Breast epithelium (tissue), 4 donors: ENCODE measurements at regions not wholly inside any gene's neighbourhood (a gene's known extent, or its start where the extent isn't known, plus 50 kb on each side); places are given as distances from the start of the nearest gene placed in this dataset.
"Not testable (repeated sequence)": the region's sequence is repeated elsewhere in the genome, so short reads cannot be mapped to it uniquely, and the experiment has no call there.

Experiments
- DNase-seq, 2 donors: peaks; one replicate each; pipeline ENCODE4 v3.0.0-alpha.2; 2019; ENCODE audit warnings: low spot score in 2 of 2
- H3K27ac ChIP-seq, 2 donors: fragments of 200-600 bp; sonication (generic) in 1 of 2; one replicate each; pipeline ENCODE4 v1.5.1; 2016 to 2019; ENCODE audit warnings: mild to moderate bottlenecking in 1 of 2
- H3K27me3 ChIP-seq, 2 donors: fragments of 200-600 bp; sonication (generic) in 1 of 2; one replicate each; pipeline versions ENCODE4 v1.5.1 to v1.6.0; 2017 to 2019; ENCODE audit warnings: control low read depth in 1 of 2, mild to moderate bottlenecking in 1 of 2
- H3K36me3 ChIP-seq: fragments of 200-600 bp; one replicate; pipeline ENCODE4 v1.5.1; 2019
- H3K4me1 ChIP-seq, 2 donors: fragments of 200-600 bp; sonication (generic); one replicate each; pipeline ENCODE4 v1.5.1; 2016 to 2019; ENCODE audit warnings: control low read depth in 1 of 2
- H3K4me3 ChIP-seq, 3 donors: fragments of 200-600 bp; sonication (generic); 1 replicate in 2 of 3; 2 replicates in 1 of 3; pipeline ENCODE4 v1.5.1; 2016 to 2019; ENCODE audit warnings: mild to moderate bottlenecking in 3 of 3, moderate library complexity in 2 of 3
- H3K9me3 ChIP-seq, 2 donors: fragments of 200-600 bp; sonication (generic) in 1 of 2; one replicate each; pipeline ENCODE4 v1.5.1; 2016 to 2019; ENCODE audit warnings: control low read depth in 1 of 2
- POLR2A ChIP-seq: fragments of 450-650 bp; IDR thresholded peaks from one replicate; pipeline ENCODE4 v1.6.1; 2016; ENCODE audit warnings: antibody characterized with exemption, mild to moderate bottlenecking, moderate library complexity
- POLR2AphosphoS5 ChIP-seq, 3 donors: sonication (generic); formaldehyde crosslinking; IDR thresholded peaks; one replicate each; pipeline ENCODE4 v1.6.1; 2017; ENCODE audit warnings: antibody characterized with exemption in 3 of 3
- intact Hi-C: fragments of 100-400 bp; cut with DNase I; formaldehyde crosslinking; loops from one replicate; pipeline ENCODE4 v1.15.1; 2023; ENCODE audit warnings: low total_unique reads
- TF ChIP-seq, protein P1 (sequence below), 3 donors: fragments of 450-650 bp; IDR thresholded peaks; one replicate each; pipeline ENCODE4 v1.5.1; 2016 to 2017; ENCODE audit warnings: antibody characterized with exemption in 3 of 3, mild to moderate bottlenecking in 3 of 3, moderate library complexity in 3 of 3

DNA sequence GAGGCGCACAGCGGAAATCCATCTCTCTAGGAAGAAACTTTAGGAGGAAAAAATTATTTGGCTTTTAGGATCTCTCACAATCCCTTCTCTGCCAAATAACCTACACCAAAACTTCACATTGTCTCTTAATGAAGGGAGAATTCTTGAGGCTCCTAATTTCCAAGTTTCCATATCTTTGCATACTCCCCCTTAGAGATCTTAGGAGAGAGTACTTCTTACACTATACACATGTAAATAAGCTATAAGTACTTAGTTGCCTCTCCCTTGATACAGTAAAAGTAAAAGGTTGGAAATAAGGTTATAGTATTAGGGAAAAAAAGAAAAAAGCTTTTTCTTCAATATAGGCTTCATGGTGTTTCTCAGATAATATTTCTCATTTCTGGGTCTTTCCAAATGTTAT, 596.7 kb downstream of the SATB2 start:
- intact Hi-C loops, result no loop called here
- Histone ChIP-seq H3K27me3 (no peaks in the 10 kb centered on the region), H3K9me3 (peaks cover 0 to 24% of the 10 kb centered on the region in 2 donors), H3K36me3 (no peaks in the 10 kb centered on the region), H3K4me1 (no peaks in the 10 kb centered on the region), H3K4me3 (no peak overlapping the region), H3K27ac (no peak overlapping the region)
- TF ChIP-seq POLR2AphosphoS5 (IDR thresholded peaks at IDR 0.05), result no peak
- no peak for TF ChIP-seq POLR2A
- TF ChIP-seq, protein P1, sequence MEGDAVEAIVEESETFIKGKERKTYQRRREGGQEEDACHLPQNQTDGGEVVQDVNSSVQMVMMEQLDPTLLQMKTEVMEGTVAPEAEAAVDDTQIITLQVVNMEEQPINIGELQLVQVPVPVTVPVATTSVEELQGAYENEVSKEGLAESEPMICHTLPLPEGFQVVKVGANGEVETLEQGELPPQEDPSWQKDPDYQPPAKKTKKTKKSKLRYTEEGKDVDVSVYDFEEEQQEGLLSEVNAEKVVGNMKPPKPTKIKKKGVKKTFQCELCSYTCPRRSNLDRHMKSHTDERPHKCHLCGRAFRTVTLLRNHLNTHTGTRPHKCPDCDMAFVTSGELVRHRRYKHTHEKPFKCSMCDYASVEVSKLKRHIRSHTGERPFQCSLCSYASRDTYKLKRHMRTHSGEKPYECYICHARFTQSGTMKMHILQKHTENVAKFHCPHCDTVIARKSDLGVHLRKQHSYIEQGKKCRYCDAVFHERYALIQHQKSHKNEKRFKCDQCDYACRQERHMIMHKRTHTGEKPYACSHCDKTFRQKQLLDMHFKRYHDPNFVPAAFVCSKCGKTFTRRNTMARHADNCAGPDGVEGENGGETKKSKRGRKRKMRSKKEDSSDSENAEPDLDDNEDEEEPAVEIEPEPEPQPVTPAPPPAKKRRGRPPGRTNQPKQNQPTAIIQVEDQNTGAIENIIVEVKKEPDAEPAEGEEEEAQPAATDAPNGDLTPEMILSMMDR (IDR thresholded peaks at IDR 0.05), result no peak
- DNase-seq, result no peak

DNA sequence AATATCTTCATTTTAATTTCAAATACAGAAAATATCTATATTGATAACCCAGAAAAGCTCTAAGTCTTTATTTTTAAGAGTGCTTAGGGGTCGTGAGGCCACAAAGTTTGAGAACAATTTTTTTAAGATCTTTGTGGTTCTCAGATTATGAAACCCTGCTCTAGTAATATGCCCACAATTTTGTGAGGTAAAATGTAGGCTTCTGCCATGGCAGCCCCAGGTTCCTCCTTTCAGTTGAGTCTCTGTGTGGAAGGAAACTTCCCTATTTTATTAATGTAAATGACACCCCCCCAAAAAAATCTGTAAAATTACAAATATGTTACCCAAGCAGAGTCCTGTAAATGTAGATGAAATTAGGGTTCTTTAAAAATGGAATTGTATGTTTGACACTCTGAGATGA, 600.5 kb downstream of the SATB2 start:
- no peak for DNase-seq
- H3K9me3 ChIP-seq, result peaks cover 0 to 24% of the 10 kb centered on the region in 2 donors
- intact Hi-C loops, result no loop called here
- H3K36me3 ChIP-seq, result no peaks in the 10 kb centered on the region
- no peak overlapping the region for H3K27ac ChIP-seq
- H3K4me1 ChIP-seq, result no peaks in the 10 kb centered on the region
- no peak overlapping the region for H3K4me3 ChIP-seq
- no peaks in the 10 kb centered on the region for H3K27me3 ChIP-seq
- TF ChIP-seq POLR2AphosphoS5 (IDR thresholded peaks at IDR 0.05) (no peak), POLR2A (no peak)
- TF ChIP-seq, protein P1 (IDR thresholded peaks at IDR 0.05), result no peak

DNA sequence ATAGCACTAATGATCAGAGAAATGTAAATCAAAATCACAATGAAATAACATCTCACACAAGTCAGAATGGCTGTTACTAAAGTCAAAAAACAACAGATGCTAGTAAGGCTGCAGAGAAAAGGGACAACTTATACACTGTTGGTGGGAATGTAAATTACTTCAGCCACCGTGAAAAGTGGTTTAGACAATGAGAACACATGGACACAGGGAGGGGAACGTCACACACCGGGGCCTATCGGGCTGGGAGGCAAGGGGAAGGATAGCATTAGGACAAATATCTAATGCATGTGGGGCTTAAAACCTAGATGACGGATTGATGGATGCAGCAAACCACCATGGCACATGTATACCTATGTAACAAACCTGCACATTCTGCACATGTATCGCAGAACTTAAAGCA, 602.0 kb downstream of the SATB2 start:
- H3K27me3 ChIP-seq, H3K4me1 ChIP-seq, H3K27ac ChIP-seq, intact Hi-C loops, H3K4me3 ChIP-seq, H3K36me3 ChIP-seq, DNase-seq: not testable (repeated sequence)
- peaks cover 0 to 24% of the 10 kb centered on the region in 2 donors for H3K9me3 ChIP-seq

DNA sequence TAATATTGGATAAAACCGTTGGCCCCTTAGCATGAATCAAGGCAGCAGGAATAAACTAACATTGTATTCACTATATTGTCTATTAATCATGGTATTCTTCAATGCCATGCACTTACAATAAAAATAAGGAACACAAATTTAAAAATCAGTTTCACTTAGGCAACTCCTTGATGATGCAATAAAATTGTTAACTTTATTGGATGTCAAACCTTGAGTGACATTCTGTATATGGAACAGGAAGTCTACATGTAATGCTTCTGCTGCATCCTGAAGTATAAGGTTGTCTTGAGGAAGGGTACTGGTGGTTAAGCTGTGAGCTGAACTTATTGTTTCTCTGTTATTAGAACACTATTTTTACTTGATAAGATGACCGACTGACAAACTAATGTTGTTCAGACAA, 605.5 kb downstream of the SATB2 start:
- intact Hi-C loops, result no loop called here
- Histone ChIP-seq H3K36me3 (no peaks in the 10 kb centered on the region), H3K9me3 (peaks cover 0 to under 1% of the 10 kb centered on the region in 2 donors), H3K4me1 (no peaks in the 10 kb centered on the region), H3K27ac (no peak overlapping the region), H3K4me3 (no peak overlapping the region), H3K27me3 (no peaks in the 10 kb centered on the region)
- TF ChIP-seq, protein P1 (IDR thresholded peaks at IDR 0.05), result no peak
- TF ChIP-seq POLR2AphosphoS5 (IDR thresholded peaks at IDR 0.05) (no peak), POLR2A (no peak)
- DNase-seq, result no peak

DNA sequence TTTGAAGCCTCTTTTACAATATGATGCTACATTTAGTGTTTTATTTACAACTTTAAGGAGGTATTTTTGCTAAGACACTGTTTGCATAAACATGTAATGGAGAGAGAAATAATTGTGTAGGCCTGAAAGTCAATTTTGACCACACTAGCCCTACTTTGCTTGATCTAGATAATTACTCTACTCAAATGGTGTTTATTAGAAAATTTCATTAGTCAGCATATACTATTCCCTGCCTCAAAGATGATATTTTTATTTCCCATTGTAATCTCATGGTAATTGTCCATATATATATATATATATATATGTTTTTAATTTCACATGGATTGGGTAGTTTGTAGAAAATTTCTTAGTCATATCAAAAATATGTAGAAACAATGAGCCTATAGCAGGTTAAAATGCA, 632.2 kb downstream of the SATB2 start:
- Histone ChIP-seq H3K27me3 (no peaks in the 10 kb centered on the region), H3K27ac (no peak overlapping the region), H3K4me1 (no peaks in the 10 kb centered on the region), H3K4me3 (no peak overlapping the region), H3K36me3 (no peaks in the 10 kb centered on the region), H3K9me3 (no peaks in the 10 kb centered on the region)
- no peak for DNase-seq
- intact Hi-C loops, result no loop called here
- TF ChIP-seq POLR2AphosphoS5 (IDR thresholded peaks at IDR 0.05) (no peak), POLR2A (no peak)
- TF ChIP-seq, protein P1 (IDR thresholded peaks at IDR 0.05), result no peak

DNA sequence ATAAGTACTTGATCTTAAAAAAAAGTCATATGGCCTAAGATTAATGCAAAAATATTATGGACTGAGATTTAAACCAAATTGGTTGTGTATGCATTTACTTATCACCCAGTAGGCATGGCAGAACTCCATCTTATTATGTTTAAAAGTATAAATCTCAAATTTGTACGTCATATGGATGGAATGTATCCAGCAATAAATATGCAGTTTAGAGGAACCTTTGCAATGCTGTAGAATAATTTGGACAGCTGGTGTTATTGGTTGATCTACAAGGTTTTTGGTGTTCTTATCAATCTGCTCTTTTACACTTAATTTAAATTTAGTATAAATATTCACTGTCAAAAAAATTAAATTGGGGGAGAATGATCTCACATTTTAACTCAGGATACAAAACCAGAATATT, 640.2 kb downstream of the SATB2 start:
- no peak overlapping the region for H3K4me3 ChIP-seq
- no peaks in the 10 kb centered on the region for H3K27me3 ChIP-seq
- H3K9me3 ChIP-seq, result no peaks in the 10 kb centered on the region
- H3K4me1 ChIP-seq, result no peaks in the 10 kb centered on the region
- TF ChIP-seq POLR2A, result no peak
- no peak for TF ChIP-seq POLR2AphosphoS5 (IDR thresholded peaks at IDR 0.05)
- TF ChIP-seq, protein P1 (IDR thresholded peaks at IDR 0.05), result no peak
- H3K36me3 ChIP-seq, result no peaks in the 10 kb centered on the region
- no peak for DNase-seq
- intact Hi-C loops, result no loop called here
- no peak overlapping the region for H3K27ac ChIP-seq
